IPS-18c (cell line): ENCODE measurements at regions not wholly inside any gene's neighbourhood (a gene's known extent, or its start where the extent isn't known, plus 50 kb on each side); places are given as distances from the start of the nearest gene placed in this dataset.

Source experiments
- H3K4me3 ChIP-seq: 2 replicates; pipeline ENCODE4 v1.7.0; 2013; ENCODE audit warnings: low read depth, mild to moderate bottlenecking, low read length, moderate library complexity; ENCODE audit not compliant: insufficient read depth
- H3K9me3 ChIP-seq: one replicate; pipeline ENCODE4 v1.6.1; 2013; ENCODE audit warnings: mild to moderate bottlenecking, low read length, moderate library complexity; ENCODE audit not compliant: control insufficient read depth, insufficient read depth

DNA sequence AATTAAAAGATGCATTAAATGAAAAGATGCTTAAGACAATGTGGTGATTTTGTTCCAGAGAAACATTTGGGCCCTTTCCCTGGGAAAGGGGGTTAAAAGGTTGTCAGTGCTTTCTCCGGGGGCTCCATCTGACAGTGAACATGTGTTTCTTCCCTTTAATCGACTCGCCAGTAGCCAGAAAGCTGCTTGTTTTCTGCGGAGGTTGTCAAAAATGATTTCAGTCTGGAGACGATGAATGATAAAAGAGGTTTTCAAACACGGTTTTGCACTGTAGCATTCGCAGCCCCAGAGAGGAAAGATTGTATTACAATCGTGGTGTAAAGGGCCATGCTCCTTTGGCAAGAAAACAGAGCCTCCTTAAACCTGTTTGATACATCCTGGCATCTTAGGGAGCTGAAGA, 111.5 kb upstream of the MEIS1 start:
- Histone ChIP-seq H3K9me3 (no peaks in the 10 kb centered on the region), H3K4me3 (no peak overlapping the region)

DNA sequence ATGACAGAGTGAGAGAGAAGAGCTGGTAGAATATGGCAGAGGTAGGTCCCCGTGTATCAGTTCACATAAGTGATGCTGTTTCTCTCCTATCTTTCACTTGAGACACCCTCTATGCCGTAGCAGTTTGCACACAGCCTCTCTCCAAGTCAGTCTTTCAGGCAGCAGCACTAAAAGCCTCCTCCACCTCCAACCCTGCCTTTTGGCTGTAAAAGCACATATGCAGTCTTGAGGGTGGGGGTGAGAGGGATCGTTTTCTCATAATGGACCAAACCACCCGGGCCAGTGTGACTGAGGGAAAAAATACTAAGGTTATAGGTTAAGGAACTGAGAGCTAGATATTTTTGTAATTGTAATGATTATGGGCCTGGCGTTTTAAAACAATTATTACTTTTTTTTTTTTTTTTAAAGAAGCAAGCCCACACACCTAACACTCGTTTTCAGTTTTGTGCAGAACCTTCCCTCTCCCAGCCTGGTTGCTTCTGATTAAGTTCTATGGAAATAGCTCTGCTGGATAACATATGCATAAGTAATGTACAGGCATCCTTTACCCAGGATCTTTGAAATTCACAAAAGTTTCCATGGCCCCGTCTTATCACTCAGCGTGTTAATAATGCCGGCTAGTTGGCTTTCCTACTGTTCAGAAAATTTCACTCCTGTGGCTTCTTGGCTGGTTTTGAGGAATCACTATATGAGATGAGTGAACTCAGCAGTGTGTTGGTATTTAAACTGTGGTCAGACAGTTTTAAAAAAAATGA, 112.2 kb upstream of the MEIS1 start:
- H3K9me3 ChIP-seq = no peaks in the 10 kb centered on the region
- no peak overlapping the region for H3K4me3 ChIP-seq

DNA sequence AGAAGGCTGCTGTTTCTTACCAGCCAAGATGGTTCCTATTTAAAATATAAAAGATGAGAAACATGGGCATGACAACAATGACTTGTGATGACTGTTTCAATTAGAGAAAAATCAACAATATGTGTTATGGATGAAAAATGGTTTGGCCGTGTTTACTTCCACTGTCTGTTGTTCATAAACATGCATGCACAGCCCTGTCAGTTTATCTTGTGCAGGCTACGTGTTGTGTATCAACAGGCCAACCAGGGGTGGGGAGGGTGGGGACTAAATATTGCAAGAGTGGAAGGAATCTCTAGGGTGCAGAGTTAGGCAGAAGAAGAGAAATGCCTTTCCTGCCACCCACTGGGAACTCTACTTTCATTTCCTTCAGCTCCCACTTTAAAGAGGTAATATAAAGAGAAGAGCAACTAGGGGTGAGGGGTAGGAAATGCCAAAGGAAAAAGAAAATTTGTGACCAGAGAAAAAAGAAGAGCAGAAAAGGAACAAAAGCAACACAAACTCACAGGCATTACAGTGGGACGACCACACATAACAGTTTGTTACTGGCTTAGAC, 116.8 kb upstream of the MEIS1 start:
- Histone ChIP-seq H3K9me3 (no peaks in the 10 kb centered on the region), H3K4me3 (no peak overlapping the region)

DNA sequence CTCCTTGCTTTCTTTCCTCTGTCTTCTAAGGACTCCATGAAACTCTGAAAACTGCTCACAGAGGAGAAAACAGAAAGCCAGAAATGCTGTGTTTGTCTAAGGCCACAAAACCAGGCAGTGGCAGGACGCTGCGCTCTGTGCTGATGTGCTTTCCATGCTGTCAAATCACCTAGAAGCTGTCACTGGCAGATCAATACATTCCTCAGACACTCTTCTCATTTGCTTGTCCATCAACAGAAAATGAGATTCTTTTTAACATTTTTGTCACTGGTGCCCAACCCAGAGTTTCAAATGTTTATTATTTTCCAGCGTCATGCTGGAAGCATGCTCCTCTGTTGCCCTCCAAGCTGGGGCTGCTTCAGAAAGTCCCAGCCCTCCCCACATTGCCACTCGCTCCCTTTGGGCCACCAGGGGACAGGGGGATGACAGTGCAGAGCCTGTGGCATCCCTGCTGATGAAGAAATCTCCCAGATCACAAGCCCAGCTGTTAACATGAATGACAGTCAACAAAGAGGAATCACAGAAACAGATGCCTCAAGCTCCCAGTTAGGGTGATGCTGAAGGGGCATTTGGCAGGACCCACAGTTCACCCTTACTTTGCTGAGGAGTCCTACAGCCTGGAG, 117.5 kb upstream of the MEIS1 start:
- H3K9me3 ChIP-seq = no peaks in the 10 kb centered on the region
- no peak overlapping the region for H3K4me3 ChIP-seq

DNA sequence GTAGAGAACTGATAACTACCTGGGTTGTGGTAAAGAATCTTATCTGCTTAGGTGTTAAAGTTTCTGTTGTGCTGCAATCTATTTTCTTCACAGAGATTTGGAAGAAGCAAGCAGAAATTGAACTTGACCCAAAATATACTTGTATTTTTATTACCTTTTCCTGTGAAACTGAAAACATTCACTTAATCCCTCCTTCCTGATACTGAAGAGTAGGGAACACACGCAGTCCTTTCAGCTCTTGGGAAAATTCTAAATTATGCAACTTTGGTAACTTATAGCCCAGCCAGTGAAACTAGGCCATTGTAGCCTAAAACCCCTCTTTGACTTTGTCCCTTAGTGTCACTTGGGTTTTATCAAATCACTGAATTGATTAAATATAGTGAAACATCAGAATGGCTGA, 128.4 kb upstream of the MEIS1 start:
- Histone ChIP-seq H3K9me3 (no peaks in the 10 kb centered on the region), H3K4me3 (no peak overlapping the region)

DNA sequence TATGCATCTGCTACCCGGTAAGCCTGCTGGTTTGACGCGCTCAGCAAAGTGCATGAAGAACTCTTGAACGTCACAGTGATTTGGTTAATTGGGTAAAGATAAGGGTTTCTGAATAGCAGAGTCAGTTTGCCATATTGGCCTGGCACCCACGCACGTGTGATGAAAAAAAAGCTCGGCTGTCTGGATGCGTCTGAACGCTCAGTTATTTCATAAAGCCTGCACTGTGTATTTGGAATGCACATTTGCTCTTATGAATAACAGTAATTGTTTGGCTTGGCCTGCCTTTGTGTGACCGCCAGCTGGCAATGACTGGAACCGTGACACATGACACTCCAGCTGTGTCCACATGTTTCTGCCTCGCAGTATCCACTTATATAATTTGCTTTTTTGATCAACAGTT, 129.2 kb upstream of the MEIS1 start:
- Histone ChIP-seq H3K9me3 (no peaks in the 10 kb centered on the region), H3K4me3 (no peak overlapping the region)

DNA sequence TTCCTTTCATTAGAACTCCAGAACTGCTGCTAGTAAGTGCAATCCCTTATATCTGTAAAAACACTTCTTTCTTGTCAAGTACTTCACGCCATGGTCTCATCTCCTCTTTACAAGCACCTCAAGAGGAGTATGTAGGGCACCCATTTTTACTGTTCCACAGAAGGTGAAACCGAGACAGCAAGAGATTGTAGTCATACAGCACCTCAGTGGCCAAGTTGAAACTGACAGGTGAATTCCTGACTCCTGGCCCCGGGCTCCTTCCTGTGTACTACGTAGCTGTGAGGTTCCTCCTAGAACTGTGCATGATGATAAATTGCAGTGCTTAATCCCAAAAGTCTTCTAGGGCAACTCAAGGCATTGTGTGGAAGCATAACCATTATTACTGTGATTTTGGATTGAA, 131.5 kb upstream of the MEIS1 start:
- Histone ChIP-seq H3K9me3 (no peaks in the 10 kb centered on the region), H3K4me3 (no peak overlapping the region)

DNA sequence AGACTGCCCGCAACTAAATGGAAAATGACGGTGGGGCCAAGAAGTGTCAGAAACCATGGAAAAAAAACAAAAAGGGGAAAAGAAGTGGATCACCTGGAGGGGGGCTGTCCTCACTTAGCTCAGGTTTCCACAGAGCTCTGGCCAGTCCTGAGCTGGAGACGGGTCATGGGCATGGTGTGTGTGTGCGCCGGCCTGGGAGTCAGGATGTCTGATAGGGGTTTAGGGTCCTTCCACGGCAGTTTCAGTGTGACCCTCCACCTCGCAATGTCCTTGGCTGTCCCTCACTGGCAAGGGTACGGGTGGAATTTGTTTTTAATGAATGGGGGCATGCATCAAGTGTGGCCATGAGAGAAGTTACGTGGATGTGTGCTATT, 133.2 kb upstream of the MEIS1 start:
- H3K4me3 ChIP-seq = no peak overlapping the region

DNA sequence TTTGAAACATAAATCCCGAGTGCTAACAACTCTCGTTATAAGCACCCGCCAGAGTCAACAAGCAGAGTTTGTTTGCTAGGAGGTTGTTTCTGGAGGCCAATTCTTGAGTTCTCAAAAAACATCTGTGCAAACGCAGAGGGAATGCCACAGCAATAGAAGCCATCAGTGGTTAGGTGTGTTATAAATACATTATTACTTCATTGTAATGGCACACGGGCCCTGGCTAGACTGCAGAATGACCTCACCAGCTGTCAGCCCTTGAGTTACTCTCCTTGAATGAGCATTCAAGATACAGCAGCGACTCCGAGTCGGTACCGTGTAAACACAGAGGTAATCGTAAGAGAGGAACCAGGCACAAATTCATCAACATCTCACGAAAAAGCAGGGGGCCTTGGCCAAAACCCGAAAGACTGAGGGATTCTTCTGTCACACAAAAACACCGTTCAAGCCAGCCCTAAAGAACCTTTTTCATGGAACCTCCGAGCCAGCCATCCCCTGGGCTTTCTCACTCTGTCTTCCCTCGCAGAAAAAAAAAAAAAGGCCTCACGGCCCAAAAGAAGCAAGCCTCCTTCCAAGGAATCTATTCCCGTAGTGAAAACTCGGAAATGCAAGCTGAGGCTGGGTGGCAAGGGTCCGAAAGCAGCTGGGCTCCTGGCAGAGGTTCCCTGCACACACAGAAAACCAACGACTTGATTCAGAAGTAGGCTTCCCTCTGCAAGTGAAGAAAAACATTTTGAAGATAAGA, 133.7 kb upstream of the MEIS1 start:
- Histone ChIP-seq H3K4me3 (no peak overlapping the region), H3K9me3 (no peaks in the 10 kb centered on the region)

More for the DNA sequence above, 133.2 kb upstream of the MEIS1 start:
- no peaks in the 10 kb centered on the region for H3K9me3 ChIP-seq

DNA sequence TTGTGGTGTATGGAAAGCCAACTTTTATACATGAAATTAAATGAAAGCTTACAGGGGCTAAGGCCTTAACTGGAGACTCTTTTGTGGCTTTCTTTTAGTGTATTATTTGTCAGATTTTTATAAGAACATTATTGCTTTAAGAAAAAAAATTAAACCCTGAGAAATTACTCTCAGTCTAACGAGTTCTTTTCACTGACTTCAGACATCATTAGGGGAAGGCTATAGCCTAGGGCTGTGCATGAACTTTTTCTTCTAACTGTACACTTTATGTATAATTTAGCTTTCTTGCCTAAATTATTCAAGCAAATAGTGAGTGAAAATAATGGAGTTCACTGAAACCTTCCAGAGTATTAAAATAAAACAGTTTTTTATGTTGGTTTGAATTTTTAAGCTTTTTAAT, 151.1 kb upstream of the MEIS1 start:
- no peak overlapping the region for H3K4me3 ChIP-seq
- no peaks in the 10 kb centered on the region for H3K9me3 ChIP-seq

DNA sequence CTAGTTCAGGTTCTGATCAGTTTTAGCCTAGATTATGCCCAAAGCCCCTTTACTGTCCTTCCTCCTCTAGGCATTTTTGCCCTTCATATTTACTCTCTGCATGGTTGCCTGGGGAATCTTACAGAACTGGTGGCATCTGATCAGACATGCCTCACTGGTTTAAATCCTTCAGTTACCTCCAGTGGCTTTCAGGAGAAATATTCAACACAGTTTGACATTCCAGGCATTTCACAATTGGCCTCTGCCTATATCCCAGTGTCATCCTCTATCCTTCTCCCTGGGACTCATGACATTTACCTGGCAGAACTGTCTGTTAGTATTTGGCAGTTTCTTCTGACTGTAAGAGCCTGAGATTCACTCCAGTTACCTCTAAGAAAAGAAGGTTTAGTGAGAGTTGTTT, 152.9 kb upstream of the MEIS1 start:
- Histone ChIP-seq H3K4me3 (no peak overlapping the region), H3K9me3 (no peaks in the 10 kb centered on the region)

DNA sequence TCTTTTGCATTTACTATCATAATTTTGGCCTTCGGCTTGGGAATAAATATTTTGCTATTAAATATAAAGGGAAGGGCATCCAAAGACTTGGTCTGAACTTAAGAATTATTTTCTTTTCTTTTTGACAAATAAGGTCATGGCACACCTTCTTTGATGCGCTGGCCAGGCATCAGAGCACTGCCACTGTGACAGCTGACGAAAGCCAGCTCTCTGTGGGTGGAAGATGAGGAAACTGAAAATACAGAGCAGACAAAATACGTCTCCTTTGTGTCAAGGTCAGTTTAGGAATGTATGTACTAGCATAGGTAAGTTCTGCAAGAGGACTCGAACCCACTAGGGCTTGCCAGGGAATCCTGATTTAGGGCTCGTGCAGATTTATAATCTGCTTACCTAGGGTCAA, 155.9 kb upstream of the MEIS1 start:
- Histone ChIP-seq H3K9me3 (no peaks in the 10 kb centered on the region), H3K4me3 (no peak overlapping the region)

DNA sequence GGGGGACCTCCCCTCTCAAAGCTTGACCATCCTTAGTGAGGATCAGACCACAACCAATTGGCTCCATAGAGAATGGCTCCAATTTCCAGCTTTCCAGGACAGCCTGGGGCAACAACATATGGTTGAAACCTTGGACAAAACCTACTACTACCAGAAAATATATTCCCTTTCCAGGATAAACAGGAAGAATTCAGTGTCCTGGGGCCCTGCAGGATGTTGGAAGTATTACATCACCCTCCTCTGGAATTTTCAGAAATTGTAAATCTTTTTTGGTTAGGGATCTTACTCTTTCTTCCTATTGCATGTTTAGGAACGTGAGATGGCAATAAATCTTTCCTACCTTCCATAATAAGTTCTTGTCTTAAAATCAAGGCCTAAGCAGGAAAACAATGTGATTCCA, 158.9 kb upstream of the MEIS1 start:
- no peaks in the 10 kb centered on the region for H3K9me3 ChIP-seq
- H3K4me3 ChIP-seq = no peak overlapping the region

DNA sequence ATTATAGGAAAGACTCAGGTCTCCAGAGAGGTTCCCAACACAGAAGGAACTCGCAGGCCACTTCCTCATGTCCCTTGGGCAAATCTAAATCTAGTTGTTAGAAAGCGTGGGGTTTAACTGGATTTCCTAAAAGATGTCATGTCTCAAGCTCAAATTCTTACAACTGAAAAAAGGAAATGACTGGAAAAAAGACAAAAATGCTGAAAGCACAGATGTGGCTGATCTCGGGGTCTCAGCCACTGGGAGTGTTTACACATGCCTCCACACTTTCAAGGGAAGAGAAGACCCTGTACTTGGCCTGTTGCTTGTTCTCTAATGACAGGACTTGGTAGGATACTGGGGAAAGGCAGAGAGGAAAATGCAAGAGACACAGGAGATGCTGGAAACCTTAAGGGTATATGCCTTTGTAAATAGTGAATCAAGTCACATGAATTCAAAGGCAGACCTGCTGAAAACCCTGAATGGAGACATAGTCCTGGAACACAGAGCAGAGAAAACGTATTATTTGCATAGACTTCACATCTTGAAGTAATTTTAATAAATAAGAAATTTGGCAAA, 160.9 kb upstream of the MEIS1 start:
- Histone ChIP-seq H3K4me3 (no peak overlapping the region), H3K9me3 (no peaks in the 10 kb centered on the region)

DNA sequence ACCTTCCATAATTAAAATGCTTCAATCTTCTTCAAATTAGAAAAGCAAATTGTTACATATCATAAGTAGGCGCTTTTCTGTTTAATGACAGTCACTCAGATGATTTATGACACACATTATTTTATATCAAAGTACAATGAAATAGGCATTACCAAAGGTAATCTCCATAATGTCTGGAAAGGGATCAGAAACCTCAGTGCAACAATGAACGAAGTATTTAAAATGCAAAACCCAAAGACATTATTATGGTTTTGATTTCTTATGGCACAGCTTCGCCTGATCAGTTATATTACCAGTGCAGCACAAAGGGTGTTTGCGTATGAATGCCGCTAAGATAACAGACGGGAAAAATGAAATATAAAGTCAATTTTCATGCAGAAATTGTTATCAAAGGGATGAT, 162.2 kb upstream of the MEIS1 start:
- H3K9me3 ChIP-seq = no peaks in the 10 kb centered on the region
- H3K4me3 ChIP-seq = no peak overlapping the region

DNA sequence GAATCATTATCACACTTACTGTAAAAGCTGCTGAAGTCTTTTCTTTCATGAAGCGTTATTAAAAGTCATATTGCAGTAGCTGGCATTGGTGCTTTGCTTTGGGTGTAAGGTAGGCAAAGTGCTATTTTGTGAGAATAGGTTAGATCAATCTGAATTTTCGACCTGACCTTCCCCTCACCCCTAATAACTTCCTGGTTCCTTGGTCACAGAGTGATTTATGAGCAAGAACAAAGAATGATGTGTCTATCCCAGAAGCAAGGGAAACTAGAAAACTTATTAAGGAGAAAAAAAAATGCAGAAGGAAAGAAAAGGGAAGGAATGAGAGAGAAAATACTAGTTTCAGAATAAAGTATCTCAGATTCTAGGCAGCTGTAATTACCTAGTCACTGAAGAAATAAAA, 163.1 kb upstream of the MEIS1 start:
- Histone ChIP-seq H3K4me3 (no peak overlapping the region), H3K9me3 (no peaks in the 10 kb centered on the region)

DNA sequence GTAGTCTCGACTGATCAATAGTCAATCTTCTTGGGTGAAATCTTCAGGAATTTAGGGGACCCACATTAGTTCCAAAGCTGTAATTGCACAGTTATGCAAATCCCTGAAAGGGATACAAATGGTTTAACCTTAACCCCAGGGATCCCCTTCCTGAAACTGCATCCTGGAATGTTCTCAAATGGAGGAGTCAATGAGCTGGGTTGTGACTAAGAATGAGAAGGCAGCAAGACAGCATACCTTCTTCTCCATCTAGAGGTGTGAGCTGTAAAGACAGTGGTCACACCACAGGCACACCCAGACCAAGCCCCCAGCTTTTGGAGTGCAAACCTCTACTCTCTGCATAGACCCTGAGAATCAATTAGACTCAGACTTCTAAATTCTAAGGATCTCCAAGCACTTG, 164.7 kb upstream of the MEIS1 start:
- Histone ChIP-seq H3K9me3 (no peaks in the 10 kb centered on the region), H3K4me3 (no peak overlapping the region)

DNA sequence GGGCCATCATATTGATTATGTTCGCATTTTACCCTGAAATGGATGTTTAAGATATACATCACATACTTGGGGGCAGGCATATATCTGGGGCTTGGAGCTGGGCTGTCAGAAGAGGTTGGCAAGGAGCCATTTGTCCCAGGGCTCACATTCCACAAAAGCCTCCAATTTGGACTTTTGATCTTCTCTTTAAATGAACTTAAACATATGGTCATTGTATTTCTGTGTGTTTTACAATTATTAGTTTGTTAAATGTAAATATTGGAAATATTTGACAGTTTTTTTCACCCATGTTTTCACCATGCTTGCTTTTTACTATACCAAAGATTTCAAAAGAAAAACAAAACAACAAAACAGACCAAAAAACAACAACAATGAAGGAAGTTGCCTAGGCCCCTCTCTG, 165.8 kb upstream of the MEIS1 start:
- no peaks in the 10 kb centered on the region for H3K9me3 ChIP-seq
- no peak overlapping the region for H3K4me3 ChIP-seq
